C4-2B (cell line): ENCODE measurements at regions not wholly inside any gene's neighbourhood (a gene's known extent, or its start where the extent isn't known, plus 50 kb on each side); places are given as distances from the start of the nearest gene placed in this dataset.
"Not testable (repeated sequence)": the region's sequence is repeated elsewhere in the genome, so short reads cannot be mapped to it uniquely, and the experiment has no call there.

ENCODE experiments used
- H3K27ac ChIP-seq: fragments of 450-650 bp; 2 replicates; pipeline ENCODE4 v1.5.1; 2017
- ZFX ChIP-seq: fragments of 450-650 bp; IDR thresholded peaks from 2 replicates; pipeline ENCODE4 v1.6.1; 2017
- TF ChIP-seq, protein P1 (sequence below): fragments of 450-650 bp; conservative IDR thresholded peaks from 2 replicates; pipeline ENCODE4 v1.5.1; 2017; ENCODE audit warnings: mild to moderate bottlenecking

DNA sequence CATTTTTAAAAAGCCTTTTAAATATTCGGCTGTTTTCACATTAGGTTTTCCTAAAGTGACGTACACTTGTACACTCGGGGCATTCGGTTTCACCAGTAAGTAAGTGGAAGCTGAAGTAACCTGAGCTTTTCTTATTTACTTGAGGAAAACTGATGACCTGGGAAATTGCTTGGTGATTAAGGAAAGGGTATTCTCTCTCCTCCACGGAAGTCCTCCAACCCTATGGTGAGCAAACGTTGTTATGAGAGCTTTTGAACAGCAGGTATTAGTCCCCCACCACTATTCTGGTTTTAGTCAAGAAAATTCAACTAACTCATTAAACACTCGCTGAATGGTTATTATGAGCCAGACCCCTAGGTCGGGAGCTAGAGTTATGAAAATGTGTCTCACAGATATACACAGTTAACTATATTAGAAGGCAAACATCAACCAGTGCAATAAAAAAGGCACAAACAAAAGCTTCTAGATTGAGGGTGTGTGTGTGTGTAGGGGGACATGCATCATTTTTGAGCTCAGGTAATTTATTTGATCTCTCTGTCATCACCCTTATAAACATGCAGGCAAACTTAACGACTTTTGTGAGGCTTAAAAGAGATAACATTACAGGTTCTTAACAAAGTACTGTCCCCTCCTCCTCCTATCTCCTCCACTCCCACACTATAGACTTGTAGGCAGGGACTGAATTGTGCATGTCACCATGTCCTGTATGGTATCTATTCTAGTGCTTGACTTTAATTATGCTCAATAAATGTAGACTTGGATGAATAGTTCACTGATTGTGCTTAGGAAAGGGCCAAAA, 143.3 kb upstream of the MB21D2 start:
- TF ChIP-seq, protein P1, sequence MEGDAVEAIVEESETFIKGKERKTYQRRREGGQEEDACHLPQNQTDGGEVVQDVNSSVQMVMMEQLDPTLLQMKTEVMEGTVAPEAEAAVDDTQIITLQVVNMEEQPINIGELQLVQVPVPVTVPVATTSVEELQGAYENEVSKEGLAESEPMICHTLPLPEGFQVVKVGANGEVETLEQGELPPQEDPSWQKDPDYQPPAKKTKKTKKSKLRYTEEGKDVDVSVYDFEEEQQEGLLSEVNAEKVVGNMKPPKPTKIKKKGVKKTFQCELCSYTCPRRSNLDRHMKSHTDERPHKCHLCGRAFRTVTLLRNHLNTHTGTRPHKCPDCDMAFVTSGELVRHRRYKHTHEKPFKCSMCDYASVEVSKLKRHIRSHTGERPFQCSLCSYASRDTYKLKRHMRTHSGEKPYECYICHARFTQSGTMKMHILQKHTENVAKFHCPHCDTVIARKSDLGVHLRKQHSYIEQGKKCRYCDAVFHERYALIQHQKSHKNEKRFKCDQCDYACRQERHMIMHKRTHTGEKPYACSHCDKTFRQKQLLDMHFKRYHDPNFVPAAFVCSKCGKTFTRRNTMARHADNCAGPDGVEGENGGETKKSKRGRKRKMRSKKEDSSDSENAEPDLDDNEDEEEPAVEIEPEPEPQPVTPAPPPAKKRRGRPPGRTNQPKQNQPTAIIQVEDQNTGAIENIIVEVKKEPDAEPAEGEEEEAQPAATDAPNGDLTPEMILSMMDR, result no peak
- TF ChIP-seq ZFX, result no peak
- H3K27ac ChIP-seq, result no peak overlapping the region

DNA sequence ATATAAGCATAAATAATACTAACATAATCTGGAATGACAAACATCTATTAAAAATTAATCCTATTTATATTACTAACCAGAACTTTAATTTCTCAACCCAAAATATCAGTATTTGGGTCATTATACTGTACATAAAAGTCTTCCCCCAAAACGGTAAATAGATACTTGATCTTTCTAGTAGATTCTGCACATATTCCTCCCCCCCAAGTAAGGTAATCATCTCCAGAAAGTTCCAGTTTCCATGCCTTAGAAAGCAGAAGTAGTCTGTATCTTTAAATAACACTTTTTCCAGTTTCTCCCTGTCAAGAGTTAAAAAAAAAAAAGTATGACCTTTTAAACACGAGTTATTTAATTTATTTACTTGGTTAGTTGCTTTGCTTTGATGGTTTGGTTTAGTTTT, 150.7 kb upstream of the MB21D2 start:
- TF ChIP-seq, protein P1, result no peak
- no peak for TF ChIP-seq ZFX
- H3K27ac ChIP-seq, result no peak overlapping the region

DNA sequence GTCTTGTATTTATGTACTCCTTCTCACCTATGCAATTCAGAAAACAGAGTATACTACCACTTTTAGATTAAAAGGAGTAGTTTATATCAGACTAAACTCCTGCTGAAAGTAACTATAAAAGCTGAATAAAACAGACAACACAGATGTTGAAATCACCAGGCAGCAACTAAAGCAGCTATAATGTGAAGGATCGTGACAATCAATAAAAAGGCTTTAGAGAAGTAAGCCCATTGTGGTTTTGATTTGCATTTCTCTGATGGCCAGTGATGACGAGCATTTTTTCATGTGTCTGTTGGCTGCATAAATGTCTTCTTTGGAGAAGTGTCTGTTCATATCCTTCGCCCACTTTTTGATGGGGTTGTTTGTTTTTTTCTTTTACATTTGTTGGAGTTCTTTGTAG, 152.1 kb upstream of the MB21D2 start:
- not testable (repeated sequence) for H3K27ac ChIP-seq

DNA sequence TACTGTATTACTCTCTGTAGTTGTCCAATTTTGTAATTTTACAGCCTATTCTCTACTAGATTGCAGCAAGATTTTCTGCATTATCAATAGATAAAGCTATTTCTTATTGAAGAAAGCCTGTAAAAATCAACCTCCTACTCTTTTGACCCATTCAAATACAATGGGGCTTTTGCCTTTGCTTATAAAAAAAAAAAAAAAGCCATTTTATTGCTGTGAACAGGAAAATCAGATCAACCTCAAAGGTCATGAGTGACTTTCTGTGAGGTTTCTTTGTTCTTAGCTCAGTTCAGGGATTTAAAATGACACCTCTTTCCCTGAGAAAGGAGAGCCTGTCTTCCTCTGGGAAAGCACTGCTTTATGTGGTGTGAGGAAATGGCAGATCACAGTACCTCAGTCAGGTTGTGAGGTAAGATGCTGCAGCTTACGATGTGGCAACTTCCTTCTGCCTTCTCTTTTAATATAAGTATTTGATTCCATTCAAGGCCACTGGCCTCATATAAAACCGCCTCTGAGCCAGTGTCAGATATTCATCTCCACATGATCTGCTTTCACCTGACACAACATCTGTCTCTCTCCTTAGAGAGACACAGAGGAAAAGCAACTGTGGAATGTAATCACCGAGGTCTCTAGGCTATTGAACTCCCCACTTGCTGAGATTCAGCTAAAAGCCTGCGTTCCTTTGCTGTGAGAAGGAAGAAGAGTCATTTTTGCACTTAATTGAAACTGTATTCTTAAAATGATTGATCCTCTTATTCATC, 161.5 kb upstream of the MB21D2 start:
- TF ChIP-seq, protein P1, result no peak
- no peak for TF ChIP-seq ZFX
- no peak overlapping the region for H3K27ac ChIP-seq

DNA sequence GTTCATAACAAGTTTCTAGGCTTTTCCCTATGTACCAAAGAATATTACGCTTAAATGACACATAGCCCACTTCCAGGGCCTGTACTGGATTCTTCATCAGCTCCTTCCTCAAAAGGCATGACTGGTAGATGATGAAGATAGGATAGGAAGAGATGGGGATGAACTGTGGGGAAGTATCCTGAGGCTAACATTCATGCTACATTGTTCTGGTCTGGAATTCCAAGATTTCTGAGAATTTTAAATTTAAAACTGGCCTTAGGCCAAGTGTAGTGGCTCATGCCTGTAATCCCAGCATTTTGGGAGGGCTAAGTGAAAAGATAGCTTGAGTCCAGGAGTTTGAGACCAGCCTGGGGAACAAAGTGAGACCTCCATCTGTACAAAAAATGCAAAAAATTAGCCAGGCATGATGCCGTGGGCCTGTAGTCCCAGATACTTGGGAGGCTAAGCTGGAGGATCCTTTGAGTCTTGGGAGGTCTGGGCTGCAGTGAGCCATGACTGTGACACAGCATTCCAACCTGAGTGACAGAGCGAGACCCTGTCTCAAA, 160.1 kb upstream of the PLAAT1 start:
- no peak overlapping the region for H3K27ac ChIP-seq
- TF ChIP-seq ZFX, result no peak
- TF ChIP-seq, protein P1, result no peak

DNA sequence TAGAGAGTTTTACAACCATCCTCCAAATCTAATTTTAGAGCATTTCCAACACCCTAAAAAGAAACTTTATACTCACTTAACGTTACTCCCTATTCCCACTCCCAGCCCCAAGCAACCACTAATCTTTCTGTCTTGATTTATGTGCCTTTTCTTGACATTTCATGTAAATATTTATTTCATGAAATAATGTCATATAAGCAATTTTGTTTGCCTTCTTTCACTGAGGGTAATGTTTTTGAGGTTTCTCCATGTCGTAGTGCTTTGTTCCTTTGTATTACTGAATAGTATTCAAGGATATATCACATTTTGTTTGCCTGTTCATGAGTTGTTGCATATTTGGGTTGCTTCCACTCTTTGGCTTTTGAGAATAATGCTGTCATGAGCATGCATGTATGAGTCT, 155.4 kb upstream of the PLAAT1 start:
- no peak for TF ChIP-seq ZFX
- TF ChIP-seq, protein P1, result no peak
- no peak overlapping the region for H3K27ac ChIP-seq

DNA sequence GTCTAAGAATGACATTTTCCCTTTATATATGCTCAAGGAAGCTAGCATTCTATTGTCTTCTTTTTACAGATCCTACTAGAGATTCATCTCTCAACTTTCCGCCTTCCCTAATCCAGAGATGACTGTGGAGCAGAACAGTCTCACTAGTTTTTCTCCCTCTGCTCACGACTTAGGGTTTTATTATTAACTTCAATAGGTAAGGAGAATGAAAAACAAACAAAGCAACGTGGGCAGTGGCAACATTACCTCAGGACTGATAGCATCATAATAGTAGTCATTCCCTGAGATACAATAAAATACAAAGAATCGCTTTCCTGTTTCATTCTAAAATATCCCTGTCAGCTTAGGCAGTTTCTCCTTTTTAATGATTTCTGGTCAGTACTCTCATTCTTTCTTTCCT, 154.3 kb upstream of the PLAAT1 start:
- TF ChIP-seq ZFX, result no peak
- H3K27ac ChIP-seq, result no peak overlapping the region

DNA sequence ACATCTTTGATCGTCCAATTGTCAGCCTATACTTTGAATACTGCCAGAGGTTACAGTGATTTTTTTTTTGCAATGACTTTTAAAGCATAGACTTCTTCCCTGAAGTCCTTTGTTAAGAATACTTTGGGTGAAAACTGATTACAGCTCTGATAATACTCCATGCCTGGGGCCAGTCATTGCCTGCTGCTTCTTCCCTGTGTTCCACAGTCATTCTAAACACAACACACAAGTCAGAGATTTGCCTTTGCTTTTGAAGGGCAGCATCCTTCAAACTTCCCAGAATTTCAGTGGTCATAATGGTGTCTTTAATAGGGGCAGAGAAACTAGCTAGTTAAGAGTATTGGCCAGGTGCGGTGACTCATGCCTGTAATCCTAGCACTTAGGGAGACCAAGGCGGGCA, 153.7 kb upstream of the PLAAT1 start:
- no peak overlapping the region for H3K27ac ChIP-seq
- no peak for TF ChIP-seq ZFX
- TF ChIP-seq, protein P1, result no peak
